Fibroblast of villous mesenchyme (primary cell): ENCODE measurements at regions not wholly inside any gene's neighbourhood (a gene's known extent, or its start where the extent isn't known, plus 50 kb on each side); places are given as distances from the start of the nearest gene placed in this dataset.

Experiments
- DNase-seq: peaks from one replicate; pipeline ENCODE4 v3.0.0-alpha.2; 2010; ENCODE audit warnings: low read depth
- H3K4me3 ChIP-seq: 2 replicates; pipeline ENCODE4 v1.5.1; 2011; ENCODE audit warnings: low read depth, mild to moderate bottlenecking, low read length
- CTCF ChIP-seq: IDR thresholded peaks from 2 replicates; pipeline ENCODE4 v1.5.1; 2012; ENCODE audit warnings: low read depth, mild to moderate bottlenecking, low read length; ENCODE audit not compliant: insufficient read depth

DNA sequence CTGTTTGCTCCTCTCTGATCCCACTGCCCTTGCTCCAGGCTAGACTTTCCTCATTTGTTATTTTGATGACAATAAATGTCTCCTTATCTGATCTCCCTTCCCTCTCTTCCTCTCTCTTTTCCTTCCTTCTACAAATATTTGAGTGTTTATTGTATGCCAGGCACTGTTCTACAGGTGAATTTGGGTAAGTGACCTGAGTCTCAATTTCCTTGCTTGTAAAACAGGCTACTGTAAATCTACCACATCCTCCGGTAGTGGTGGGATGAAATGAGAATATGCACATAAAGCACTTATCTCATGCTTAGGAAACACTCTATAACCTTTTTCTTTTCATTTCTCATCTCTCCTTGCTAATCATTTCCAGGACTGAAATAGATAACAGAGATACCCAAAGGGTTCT lies 86.4 kb downstream of the HMHB1 start:
- no peak overlapping the region for H3K4me3 ChIP-seq
- TF ChIP-seq CTCF, result no peak

GRCh38 chr5:143898916-143899591 lies 87.1 kb downstream of the HMHB1 start:
- no peak for TF ChIP-seq CTCF
- peak; percentile 81 for DNase-seq
- no peak overlapping the region for H3K4me3 ChIP-seq

More for the DNA sequence above, 86.4 kb downstream of the HMHB1 start:
- DNase-seq, result peak; percentile 42

- DNase-seq, result no peak
- TF ChIP-seq CTCF, result no peak
- no peak overlapping the region for H3K4me3 ChIP-seq
Measured at GRCh38 chr5:143908959-143909358, 97.0 kb downstream of the HMHB1 start.

DNA sequence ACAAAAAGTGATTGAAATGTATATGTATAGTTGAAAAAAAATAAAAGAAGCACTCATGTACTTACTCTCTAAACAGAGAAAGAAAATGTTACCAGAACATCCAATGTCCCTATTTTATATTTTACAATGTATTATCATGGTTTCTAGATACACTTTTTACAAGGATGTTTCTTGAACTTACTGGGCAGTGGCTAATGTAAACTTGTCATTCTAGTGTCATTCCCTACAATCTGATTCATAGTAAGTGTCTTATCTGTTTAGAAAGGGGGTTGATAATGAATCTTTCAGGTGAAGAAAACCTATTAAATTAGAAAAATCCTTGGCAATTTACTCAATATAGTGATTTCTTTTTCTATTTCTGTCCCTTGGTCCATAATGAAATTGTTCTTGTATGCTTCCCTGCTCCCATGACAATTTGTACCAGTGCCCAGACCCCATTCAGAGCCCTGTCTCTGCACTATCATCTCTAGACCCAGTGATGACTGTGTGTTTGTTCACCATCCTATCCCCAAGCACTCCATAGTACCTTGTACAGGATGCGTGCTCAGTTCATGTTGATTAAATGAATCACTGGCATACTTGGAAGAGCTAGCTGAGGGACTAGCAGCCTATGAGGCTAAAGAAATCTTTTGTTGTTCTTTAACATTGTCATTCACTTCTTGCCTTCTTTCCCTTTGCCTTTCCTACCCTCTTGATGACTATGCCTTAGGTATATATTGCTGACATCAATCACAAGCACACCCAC lies 101.2 kb downstream of the HMHB1 start:
- DNase-seq, result no peak
- no peak for TF ChIP-seq CTCF
- no peak overlapping the region for H3K4me3 ChIP-seq

DNA sequence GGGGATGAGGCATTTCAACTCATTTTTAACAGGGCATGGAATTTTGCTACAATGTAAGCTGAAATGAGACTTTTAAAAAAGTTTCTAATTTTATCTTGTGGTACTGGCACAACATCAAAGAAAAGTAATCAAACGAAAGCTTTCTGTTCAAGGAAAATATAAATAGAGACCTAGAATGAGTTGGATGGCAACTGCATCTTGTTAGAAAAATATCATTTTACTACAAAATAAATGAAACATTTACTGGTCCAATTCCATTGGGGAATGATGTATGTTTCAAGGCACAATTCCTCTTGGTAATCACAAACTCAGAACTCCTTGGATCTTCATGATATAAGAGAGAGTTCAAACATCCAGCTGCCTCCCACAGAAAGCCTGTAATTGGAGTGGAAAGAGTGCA lies 102.8 kb downstream of the HMHB1 start:
- no peak overlapping the region for H3K4me3 ChIP-seq
- TF ChIP-seq CTCF, result no peak
- DNase-seq, result no peak

DNA sequence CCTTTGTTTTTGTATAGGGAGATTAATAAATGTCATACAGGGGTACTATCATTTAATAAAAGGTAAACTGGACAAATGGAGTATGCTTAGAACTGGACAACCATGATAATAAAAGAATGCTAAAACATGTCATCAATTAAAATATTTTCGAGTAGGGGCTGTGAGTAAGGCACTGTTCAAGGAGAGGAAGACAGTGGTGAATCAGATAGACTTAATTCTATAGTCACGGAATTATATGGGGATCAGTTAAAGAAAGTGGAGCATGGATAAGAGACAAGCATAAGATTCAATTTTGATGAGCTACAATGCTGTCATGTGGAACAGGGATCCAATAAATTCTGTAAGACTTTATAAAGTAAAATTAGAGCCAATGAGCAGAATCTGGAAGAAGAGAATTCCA lies 104.5 kb downstream of the HMHB1 start:
- DNase-seq, result no peak
- no peak for TF ChIP-seq CTCF
- H3K4me3 ChIP-seq, result no peak overlapping the region
